Neural progenitor cell (in vitro differentiated cells): ENCODE measurements at regions not wholly inside any gene's neighbourhood (a gene's known extent, or its start where the extent isn't known, plus 50 kb on each side); places are given as distances from the start of the nearest gene placed in this dataset.

Experiments used
- DNase-seq: peaks from one replicate; pipeline ENCODE4 v3.0.0-alpha.2; 2016; ENCODE audit warnings: low spot score
- H2AFZ ChIP-seq: fragments of 200-600 bp; sonication (generic); replicated peaks from 2 replicates; pipeline ENCODE4 v1.6.1; 2016; ENCODE audit warnings: antibody characterized with exemption
- H3F3A ChIP-seq: fragments of 200-600 bp; sonication (generic); 2 replicates; pipeline ENCODE4 v1.6.1; 2016; ENCODE audit warnings: antibody characterized with exemption, low read depth
- H3K27ac ChIP-seq: fragments of 200-600 bp; sonication (generic); 2 replicates; pipeline ENCODE4 v1.5.1; 2016; ENCODE audit warnings: mild to moderate bottlenecking
- H3K27me3 ChIP-seq: fragments of 200-600 bp; sonication (generic); 2 replicates; pipeline ENCODE4 v1.6.1; 2016; ENCODE audit warnings: mild to moderate bottlenecking, moderate library complexity
- H3K36me3 ChIP-seq: fragments of 200-600 bp; sonication (generic); 2 replicates; pipeline ENCODE4 v1.5.1; 2016
- H3K4me1 ChIP-seq: fragments of 200-600 bp; sonication (generic); 2 replicates; pipeline ENCODE4 v1.6.1; 2016; ENCODE audit warnings: mixed run types
- H3K4me2 ChIP-seq: fragments of 200-600 bp; sonication (generic); 2 replicates; pipeline ENCODE4 v1.6.1; 2016
- H3K4me3 ChIP-seq: fragments of 200-600 bp; sonication (generic); 2 replicates; pipeline ENCODE4 v1.5.1; 2016
- H3K79me2 ChIP-seq: fragments of 200-600 bp; sonication (generic); 2 replicates; pipeline ENCODE4 v1.6.1; 2016; ENCODE audit warnings: low read depth
- H3K9ac ChIP-seq: fragments of 200-600 bp; sonication (generic); 2 replicates; pipeline ENCODE4 v1.6.1; 2016
- H3K9me3 ChIP-seq: fragments of 200-600 bp; sonication (generic); 2 replicates; pipeline ENCODE4 v1.5.1; 2016; ENCODE audit warnings: low read depth
- H4K20me1 ChIP-seq: fragments of 200-600 bp; sonication (generic); 2 replicates; pipeline ENCODE4 v1.6.1; 2016; ENCODE audit warnings: low read depth
- H3K27ac Mint-ChIP-seq: 3 replicates; pipeline ENCODE4 v1.8.0; 2021; ENCODE audit warnings: mixed read lengths
- H3K27me3 Mint-ChIP-seq: 2 replicates; pipeline ENCODE4 v1.8.0; 2022; ENCODE audit warnings: low read depth, mild to moderate bottlenecking, inconsistent platforms, moderate library complexity, mixed read lengths; ENCODE audit not compliant: insufficient read depth
- H3K36me3 Mint-ChIP-seq: 3 replicates; pipeline ENCODE4 v1.8.0; 2021; ENCODE audit warnings: mixed read lengths
- H3K4me1 Mint-ChIP-seq: 3 replicates; pipeline ENCODE4 v1.8.0; 2021; ENCODE audit warnings: mixed read lengths
- H3K4me3 Mint-ChIP-seq: 3 replicates; pipeline ENCODE4 v1.8.0; 2021; ENCODE audit warnings: mild to moderate bottlenecking, moderate library complexity, mixed read lengths
- H3K9me3 Mint-ChIP-seq: 3 replicates; pipeline ENCODE4 v1.8.0; 2020; ENCODE audit warnings: mixed read lengths
- EZH2 ChIP-seq: fragments of 200-600 bp; sonication (generic); IDR thresholded peaks from 2 replicates; pipeline ENCODE4 v1.6.1; 2017; ENCODE audit warnings: antibody characterized with exemption, mild to moderate bottlenecking, moderate library complexity
- EZH2phosphoT487 ChIP-seq: fragments of 200-600 bp; sonication (generic); IDR thresholded peaks from 2 replicates; pipeline ENCODE4 v1.6.1; 2017; ENCODE audit warnings: antibody characterized with exemption
- TF ChIP-seq, protein P1 (sequence below): fragments of 200-600 bp; sonication (generic); IDR thresholded peaks from 2 replicates; pipeline ENCODE4 v1.5.1; 2017; ENCODE audit warnings: antibody characterized with exemption, mild to moderate bottlenecking

DNA sequence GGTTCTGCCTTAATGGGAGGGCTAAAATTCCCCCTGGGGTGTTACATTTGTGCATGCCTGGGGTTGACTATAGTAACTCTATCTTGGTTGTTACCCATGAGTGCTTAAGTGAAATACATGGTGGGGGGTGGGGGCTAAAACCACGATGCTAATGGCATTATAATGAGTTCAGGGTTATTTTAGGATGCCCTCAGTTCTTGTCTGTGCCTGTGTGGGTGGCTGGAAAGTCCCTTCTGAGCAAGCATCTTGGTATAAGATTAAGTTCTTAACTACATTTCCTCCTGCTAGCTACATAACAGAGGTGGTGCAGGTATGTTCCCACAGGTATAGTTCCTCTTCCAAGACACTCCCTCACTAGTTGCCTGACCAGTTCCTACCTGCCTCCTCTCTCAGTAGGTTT is 822.3 kb downstream of the LRFN5 start:
- no peaks in the 10 kb centered on the region for H3K4me1 ChIP-seq
- peaks cover 4% of the 10 kb centered on the region for H3K9me3 ChIP-seq
- no peaks in the 10 kb centered on the region for H4K20me1 ChIP-seq
- no peaks in the 10 kb centered on the region for H3K36me3 Mint-ChIP-seq
- H2AFZ ChIP-seq = no peak overlapping the region
- TF ChIP-seq EZH2phosphoT487 (no peak), EZH2 (no peak)
- TF ChIP-seq, protein P1, sequence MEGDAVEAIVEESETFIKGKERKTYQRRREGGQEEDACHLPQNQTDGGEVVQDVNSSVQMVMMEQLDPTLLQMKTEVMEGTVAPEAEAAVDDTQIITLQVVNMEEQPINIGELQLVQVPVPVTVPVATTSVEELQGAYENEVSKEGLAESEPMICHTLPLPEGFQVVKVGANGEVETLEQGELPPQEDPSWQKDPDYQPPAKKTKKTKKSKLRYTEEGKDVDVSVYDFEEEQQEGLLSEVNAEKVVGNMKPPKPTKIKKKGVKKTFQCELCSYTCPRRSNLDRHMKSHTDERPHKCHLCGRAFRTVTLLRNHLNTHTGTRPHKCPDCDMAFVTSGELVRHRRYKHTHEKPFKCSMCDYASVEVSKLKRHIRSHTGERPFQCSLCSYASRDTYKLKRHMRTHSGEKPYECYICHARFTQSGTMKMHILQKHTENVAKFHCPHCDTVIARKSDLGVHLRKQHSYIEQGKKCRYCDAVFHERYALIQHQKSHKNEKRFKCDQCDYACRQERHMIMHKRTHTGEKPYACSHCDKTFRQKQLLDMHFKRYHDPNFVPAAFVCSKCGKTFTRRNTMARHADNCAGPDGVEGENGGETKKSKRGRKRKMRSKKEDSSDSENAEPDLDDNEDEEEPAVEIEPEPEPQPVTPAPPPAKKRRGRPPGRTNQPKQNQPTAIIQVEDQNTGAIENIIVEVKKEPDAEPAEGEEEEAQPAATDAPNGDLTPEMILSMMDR = no peak
- no peak overlapping the region for H3K27ac ChIP-seq
- H3K4me3 ChIP-seq = no peak overlapping the region
- H3K4me1 Mint-ChIP-seq = no peaks in the 10 kb centered on the region
- no peak overlapping the region for H3K9ac ChIP-seq
- H3K79me2 ChIP-seq = no peaks in the 10 kb centered on the region
- H3K4me3 Mint-ChIP-seq = no peak overlapping the region
- no peaks in the 10 kb centered on the region for H3F3A ChIP-seq
- no peak overlapping the region for H3K4me2 ChIP-seq
- H3K36me3 ChIP-seq = no peaks in the 10 kb centered on the region
- DNase-seq = no peak
- no peak overlapping the region for H3K27ac Mint-ChIP-seq
- peaks cover 5% of the 10 kb centered on the region for H3K9me3 Mint-ChIP-seq
- H3K27me3 ChIP-seq = no peaks in the 10 kb centered on the region
- H3K27me3 Mint-ChIP-seq = no peaks in the 10 kb centered on the region

DNA sequence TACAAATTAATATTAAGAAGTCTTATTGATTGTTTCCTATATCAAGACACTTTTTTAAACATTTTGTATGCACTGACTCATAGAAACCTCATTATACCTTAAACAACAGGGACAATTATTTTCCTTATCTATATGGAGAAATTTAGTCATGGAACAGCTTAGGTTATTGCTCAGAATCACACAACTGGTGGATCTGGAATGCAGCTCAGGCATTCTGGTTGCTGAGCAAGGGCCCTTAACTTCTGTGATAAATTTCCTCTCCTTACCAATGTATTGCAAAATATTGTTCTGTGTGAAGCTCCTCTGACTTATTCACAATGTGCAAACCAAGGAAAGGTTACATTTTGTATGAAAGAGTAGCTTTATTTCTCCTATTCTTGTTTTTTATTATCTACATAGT is 817.8 kb downstream of the LRFN5 start:
- no peaks in the 10 kb centered on the region for H3K36me3 Mint-ChIP-seq
- no peak overlapping the region for H3K27ac ChIP-seq
- no peaks in the 10 kb centered on the region for H3K27me3 Mint-ChIP-seq
- H3K4me3 ChIP-seq = no peak overlapping the region
- H3K27me3 ChIP-seq = no peaks in the 10 kb centered on the region
- no peaks in the 10 kb centered on the region for H3K79me2 ChIP-seq
- H3F3A ChIP-seq = no peaks in the 10 kb centered on the region
- no peaks in the 10 kb centered on the region for H3K36me3 ChIP-seq
- H3K4me3 Mint-ChIP-seq = no peak overlapping the region
- H3K4me2 ChIP-seq = no peak overlapping the region
- DNase-seq = no peak
- no peak overlapping the region for H2AFZ ChIP-seq
- no peaks in the 10 kb centered on the region for H3K4me1 Mint-ChIP-seq
- H3K9me3 ChIP-seq = no peaks in the 10 kb centered on the region
- H3K9ac ChIP-seq = no peak overlapping the region
- H3K27ac Mint-ChIP-seq = no peak overlapping the region
- H3K4me1 ChIP-seq = no peaks in the 10 kb centered on the region
- H4K20me1 ChIP-seq = no peaks in the 10 kb centered on the region
- TF ChIP-seq EZH2 = no peak
- no peaks in the 10 kb centered on the region for H3K9me3 Mint-ChIP-seq

DNA sequence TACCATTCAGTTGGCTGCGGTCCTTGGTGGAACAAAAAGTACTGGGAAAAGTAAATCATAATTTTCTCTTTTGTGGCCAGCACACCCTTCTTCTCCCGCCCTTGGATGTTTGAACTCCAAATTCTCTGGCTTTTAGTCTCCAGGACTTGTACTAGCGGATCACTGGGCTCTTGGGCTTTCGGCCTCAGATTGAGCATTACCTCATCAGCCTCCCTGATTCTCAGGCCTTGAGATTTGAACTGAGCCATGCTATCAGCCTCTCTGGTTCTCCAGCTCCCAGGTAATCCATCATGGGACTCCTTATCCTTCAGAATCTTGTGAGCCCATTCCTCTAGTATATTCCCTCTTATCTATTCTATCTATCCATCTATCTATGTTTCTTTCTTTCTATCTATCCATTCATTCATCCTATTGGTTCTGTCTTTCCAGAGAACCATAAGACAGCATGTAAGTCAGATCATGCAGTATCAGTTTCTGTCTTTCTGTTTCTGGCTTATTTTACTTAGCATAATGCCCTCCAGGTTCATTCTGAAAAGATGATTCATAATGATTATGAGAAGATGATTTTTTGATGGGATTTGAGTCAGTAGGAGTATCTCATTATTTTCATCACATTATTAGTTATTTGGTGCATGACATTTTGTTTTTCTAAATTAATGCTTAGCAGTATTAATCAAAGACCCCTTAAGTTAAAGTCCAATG is 814.9 kb downstream of the LRFN5 start:
- Histone ChIP-seq H3K4me3 (no peak overlapping the region), H3K27ac (no peak overlapping the region), H2AFZ (no peak overlapping the region), H3K4me2 (no peak overlapping the region), H3K79me2 (no peaks in the 10 kb centered on the region), H3K9me3 (no peaks in the 10 kb centered on the region), H3K9ac (no peak overlapping the region), H3K36me3 (no peaks in the 10 kb centered on the region), H3K4me1 (no peaks in the 10 kb centered on the region), H4K20me1 (no peaks in the 10 kb centered on the region), H3F3A (no peaks in the 10 kb centered on the region), H3K27me3 (no peaks in the 10 kb centered on the region)
- H3K27ac Mint-ChIP-seq = no peak overlapping the region
- no peak overlapping the region for H3K4me3 Mint-ChIP-seq
- no peaks in the 10 kb centered on the region for H3K9me3 Mint-ChIP-seq
- no peaks in the 10 kb centered on the region for H3K36me3 Mint-ChIP-seq
- H3K4me1 Mint-ChIP-seq = no peaks in the 10 kb centered on the region
- H3K27me3 Mint-ChIP-seq = no peaks in the 10 kb centered on the region
- DNase-seq = no peak
- TF ChIP-seq EZH2phosphoT487 (no peak), EZH2 (no peak)
- TF ChIP-seq, protein P1 = no peak

DNA sequence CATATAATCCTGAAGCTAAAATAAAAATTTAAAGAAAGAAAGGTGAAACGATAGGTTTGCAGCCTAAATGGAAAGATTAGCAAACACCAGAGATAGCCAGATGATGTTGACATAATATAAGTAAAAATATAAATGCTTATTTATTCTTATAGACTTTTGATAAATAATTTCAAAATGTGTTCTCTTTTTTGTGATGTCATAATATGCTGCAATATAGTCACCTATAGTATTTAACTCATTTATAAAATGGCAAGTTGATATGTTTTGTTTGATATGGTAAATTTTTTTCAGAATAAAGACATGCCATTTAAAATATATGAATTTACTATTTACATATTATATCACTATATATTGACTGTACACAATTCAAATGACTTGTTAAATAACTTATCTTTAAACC is 813.4 kb downstream of the LRFN5 start:
- Histone ChIP-seq H3K4me3 (no peak overlapping the region), H3K9me3 (no peaks in the 10 kb centered on the region), H3K27ac (no peak overlapping the region), H3K36me3 (no peaks in the 10 kb centered on the region), H2AFZ (no peak overlapping the region), H3K4me2 (no peak overlapping the region), H3F3A (no peaks in the 10 kb centered on the region), H3K9ac (no peak overlapping the region), H3K4me1 (no peaks in the 10 kb centered on the region), H4K20me1 (no peaks in the 10 kb centered on the region), H3K27me3 (no peaks in the 10 kb centered on the region), H3K79me2 (no peaks in the 10 kb centered on the region)
- no peak overlapping the region for H3K4me3 Mint-ChIP-seq
- DNase-seq = no peak
- no peaks in the 10 kb centered on the region for H3K9me3 Mint-ChIP-seq
- TF ChIP-seq EZH2 = no peak
- H3K27ac Mint-ChIP-seq = no peak overlapping the region
- H3K4me1 Mint-ChIP-seq = no peaks in the 10 kb centered on the region
- H3K36me3 Mint-ChIP-seq = no peaks in the 10 kb centered on the region
- no peaks in the 10 kb centered on the region for H3K27me3 Mint-ChIP-seq
